ENCODE measurements at regions not wholly inside any gene's neighbourhood (a gene's known extent, or its start where the extent isn't known, plus 50 kb on each side); places are given as distances from the start of the nearest gene placed in this dataset.

GRCh38 chr2:125736306-125736705 is 919.7 kb upstream of the GYPC start:
- Histone ChIP-seq H3K4me2 (ENCODE audit: extremely low read depth, insufficient read depth, low read length) (no peak overlapping the region), H3K27ac (ENCODE audit: insufficient read depth, low read length) (no peak overlapping the region), H3K4me1 (ENCODE audit: control insufficient read depth, extremely low read depth, insufficient read depth, low read length) (no peaks in the 10 kb centered on the region), H2AFZ (ENCODE audit: low read length) (no peak overlapping the region), H3K9ac (ENCODE audit: insufficient read depth, low read length) (no peak overlapping the region), H3K36me3 (ENCODE audit: control insufficient read depth, insufficient read depth, low read length) (no peaks in the 10 kb centered on the region), H3K27me3 (ENCODE audit: control insufficient read depth, insufficient read depth, low read length) (no peaks in the 10 kb centered on the region), H3K4me3 (replicated peaks in 1 of 4; ENCODE audit: control extremely low read depth in 1 of 4, insufficient read depth in 1 of 4, low read depth in 3 of 4, low read length in 4 of 4) (no peak overlapping the region), H4K20me1 (ENCODE audit: control insufficient read depth, extremely low read depth, insufficient read depth, low read length) (no peaks in the 10 kb centered on the region), H3K9me3 (ENCODE audit: control insufficient read depth, insufficient read depth, low read depth, low read length) (no peaks in the 10 kb centered on the region), H3K79me2 (ENCODE audit: control insufficient read depth, insufficient read depth, low read length) (no peaks in the 10 kb centered on the region)
- no peak for DNase-seq (ENCODE audit: low read depth in 2 of 2)
- TF ChIP-seq, protein P1, sequence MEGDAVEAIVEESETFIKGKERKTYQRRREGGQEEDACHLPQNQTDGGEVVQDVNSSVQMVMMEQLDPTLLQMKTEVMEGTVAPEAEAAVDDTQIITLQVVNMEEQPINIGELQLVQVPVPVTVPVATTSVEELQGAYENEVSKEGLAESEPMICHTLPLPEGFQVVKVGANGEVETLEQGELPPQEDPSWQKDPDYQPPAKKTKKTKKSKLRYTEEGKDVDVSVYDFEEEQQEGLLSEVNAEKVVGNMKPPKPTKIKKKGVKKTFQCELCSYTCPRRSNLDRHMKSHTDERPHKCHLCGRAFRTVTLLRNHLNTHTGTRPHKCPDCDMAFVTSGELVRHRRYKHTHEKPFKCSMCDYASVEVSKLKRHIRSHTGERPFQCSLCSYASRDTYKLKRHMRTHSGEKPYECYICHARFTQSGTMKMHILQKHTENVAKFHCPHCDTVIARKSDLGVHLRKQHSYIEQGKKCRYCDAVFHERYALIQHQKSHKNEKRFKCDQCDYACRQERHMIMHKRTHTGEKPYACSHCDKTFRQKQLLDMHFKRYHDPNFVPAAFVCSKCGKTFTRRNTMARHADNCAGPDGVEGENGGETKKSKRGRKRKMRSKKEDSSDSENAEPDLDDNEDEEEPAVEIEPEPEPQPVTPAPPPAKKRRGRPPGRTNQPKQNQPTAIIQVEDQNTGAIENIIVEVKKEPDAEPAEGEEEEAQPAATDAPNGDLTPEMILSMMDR (conservative IDR thresholded peaks at IDR 0.05 in 1 of 2, IDR thresholded peaks at IDR 0.05 in 1 of 2; ENCODE audit: low read depth in 1 of 2, low read length in 2 of 2) = no peak
- TF ChIP-seq EZH2 (IDR thresholded peaks at IDR 0.05; ENCODE audit: low read length, missing control alignments) = no peak

DNA sequence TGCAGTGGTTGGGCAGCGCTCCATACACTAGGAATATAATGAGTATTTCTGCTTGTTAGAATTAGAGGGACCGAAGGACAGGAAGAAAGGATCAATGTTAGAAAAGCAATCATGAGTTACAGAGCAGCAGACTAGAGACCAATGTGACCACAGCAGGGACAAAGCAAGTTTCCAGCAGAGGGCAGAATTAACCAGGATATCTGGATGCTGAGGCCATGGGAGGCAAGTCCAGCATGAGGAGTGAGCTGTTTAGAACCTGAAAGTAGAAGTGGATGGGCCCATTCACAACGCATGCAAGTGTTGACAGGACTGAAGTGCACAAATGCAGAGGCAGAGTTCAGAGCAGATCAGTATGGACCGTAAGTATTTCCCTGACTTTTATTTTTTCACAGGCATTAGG is 910.4 kb upstream of the GYPC start:
- H3K27ac ChIP-seq (ENCODE audit: insufficient read depth, low read length) = no peak overlapping the region
- H2AFZ ChIP-seq (ENCODE audit: low read length) = no peak overlapping the region
- H3K9me3 ChIP-seq (ENCODE audit: control insufficient read depth, insufficient read depth, low read depth, low read length) = no peaks in the 10 kb centered on the region
- no peaks in the 10 kb centered on the region for H4K20me1 ChIP-seq (ENCODE audit: control insufficient read depth, extremely low read depth, insufficient read depth, low read length)
- peak in 1 of 2 donors; percentile 3 for DNase-seq (ENCODE audit: low read depth in 2 of 2)
- H3K4me1 ChIP-seq (ENCODE audit: control insufficient read depth, extremely low read depth, insufficient read depth, low read length) = no peaks in the 10 kb centered on the region
- no peaks in the 10 kb centered on the region for H3K79me2 ChIP-seq (ENCODE audit: control insufficient read depth, insufficient read depth, low read length)
- H3K36me3 ChIP-seq (ENCODE audit: control insufficient read depth, insufficient read depth, low read length) = no peaks in the 10 kb centered on the region
- no peak overlapping the region for H3K4me3 ChIP-seq (replicated peaks in 1 of 4; ENCODE audit: control extremely low read depth in 1 of 4, insufficient read depth in 1 of 4, low read depth in 3 of 4, low read length in 4 of 4)
- H3K9ac ChIP-seq (ENCODE audit: insufficient read depth, low read length) = no peak overlapping the region
- no peak overlapping the region for H3K4me2 ChIP-seq (ENCODE audit: extremely low read depth, insufficient read depth, low read length)
- TF ChIP-seq, protein P1 (conservative IDR thresholded peaks at IDR 0.05 in 1 of 2, IDR thresholded peaks at IDR 0.05 in 1 of 2; ENCODE audit: low read depth in 1 of 2, low read length in 2 of 2) = no peak
- no peak for TF ChIP-seq EZH2 (IDR thresholded peaks at IDR 0.05; ENCODE audit: low read length, missing control alignments)
- no peaks in the 10 kb centered on the region for H3K27me3 ChIP-seq (ENCODE audit: control insufficient read depth, insufficient read depth, low read length)

DNA sequence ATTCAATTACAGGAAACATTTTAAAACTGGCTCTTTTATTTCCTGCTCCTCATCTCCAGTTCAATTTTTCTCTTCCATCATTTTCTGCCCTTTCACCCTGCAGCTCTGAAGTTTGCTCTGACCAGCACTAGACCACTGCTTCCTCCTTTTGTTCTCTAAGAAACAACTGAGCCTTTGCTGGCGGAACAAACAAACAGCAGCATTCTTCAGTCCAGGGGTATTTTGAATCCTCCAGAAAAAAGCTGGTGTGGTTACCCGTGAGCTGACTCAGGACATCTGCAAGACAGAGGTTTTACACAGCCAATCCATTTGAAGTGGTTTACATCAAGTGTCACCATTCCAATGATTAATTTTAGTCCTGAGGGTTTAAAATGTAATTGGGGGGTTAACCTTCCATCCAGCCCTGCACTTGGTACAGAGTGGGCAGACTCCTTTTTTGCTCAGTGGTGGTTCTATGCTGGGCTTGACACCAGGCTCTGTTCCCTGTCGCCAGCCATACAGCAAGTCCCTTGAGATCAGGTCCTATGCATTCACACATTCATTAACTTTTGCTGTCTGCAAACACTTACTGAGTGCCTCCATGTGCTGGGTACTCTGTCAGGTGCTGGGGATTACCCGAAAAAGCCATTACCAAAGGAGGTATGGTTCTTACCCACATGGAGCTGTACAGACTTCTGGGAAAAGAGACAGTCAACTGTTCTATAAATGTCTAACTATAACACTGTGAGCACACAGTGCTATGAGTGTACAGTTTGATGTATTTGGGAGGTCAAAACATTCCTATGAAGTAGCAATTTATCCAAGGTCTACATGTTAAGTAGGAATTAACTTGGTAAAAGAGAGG is 909.4 kb upstream of the GYPC start:
- no peaks in the 10 kb centered on the region for H3K4me1 ChIP-seq (ENCODE audit: control insufficient read depth, extremely low read depth, insufficient read depth, low read length)
- no peaks in the 10 kb centered on the region for H3K79me2 ChIP-seq (ENCODE audit: control insufficient read depth, insufficient read depth, low read length)
- H3K36me3 ChIP-seq (ENCODE audit: control insufficient read depth, insufficient read depth, low read length) = no peaks in the 10 kb centered on the region
- no peak for DNase-seq (ENCODE audit: low read depth in 2 of 2)
- no peak overlapping the region for H3K9ac ChIP-seq (ENCODE audit: insufficient read depth, low read length)
- H3K9me3 ChIP-seq (ENCODE audit: control insufficient read depth, insufficient read depth, low read depth, low read length) = no peaks in the 10 kb centered on the region
- H4K20me1 ChIP-seq (ENCODE audit: control insufficient read depth, extremely low read depth, insufficient read depth, low read length) = no peaks in the 10 kb centered on the region
- H3K4me3 ChIP-seq (replicated peaks in 1 of 4; ENCODE audit: control extremely low read depth in 1 of 4, insufficient read depth in 1 of 4, low read depth in 3 of 4, low read length in 4 of 4) = no peak overlapping the region
- no peak overlapping the region for H3K4me2 ChIP-seq (ENCODE audit: extremely low read depth, insufficient read depth, low read length)
- H3K27ac ChIP-seq (ENCODE audit: insufficient read depth, low read length) = no peak overlapping the region
- TF ChIP-seq, protein P1 (conservative IDR thresholded peaks at IDR 0.05 in 1 of 2, IDR thresholded peaks at IDR 0.05 in 1 of 2; ENCODE audit: low read depth in 1 of 2, low read length in 2 of 2) = no peak
- no peak for TF ChIP-seq EZH2 (IDR thresholded peaks at IDR 0.05; ENCODE audit: low read length, missing control alignments)
- H2AFZ ChIP-seq (ENCODE audit: low read length) = no peak overlapping the region
- no peaks in the 10 kb centered on the region for H3K27me3 ChIP-seq (ENCODE audit: control insufficient read depth, insufficient read depth, low read length)

Data from fibroblast of lung (primary cell).